Left lung (tissue), 4 donors: ENCODE measurements at regions not wholly inside any gene's neighbourhood (a gene's known extent, or its start where the extent isn't known, plus 50 kb on each side); places are given as distances from the start of the nearest gene placed in this dataset.

Experiments used
- ATAC-seq: fragments of 200-7000 bp; cut with Tn5 transposase; one replicate; pipeline ENCODE4 v1.9.1; 2020; ENCODE audit warnings: moderate library complexity
- DNase-seq, 4 donors: peaks; one replicate each; pipeline ENCODE4 v3.0.0-alpha.2; 2013 to 2020
- H3K27ac ChIP-seq, 2 donors: fragments of 200-600 bp; sonication (generic) in 1 of 2; one replicate each; pipeline versions ENCODE4 v1.5.0 to v1.8.0; 2020 to 2021
- H3K27me3 ChIP-seq, 2 donors: fragments of 200-600 bp; sonication (generic) in 1 of 2; one replicate each; pipeline versions ENCODE4 v1.5.0 to v1.8.0; 2020 to 2021
- H3K36me3 ChIP-seq, 2 donors: fragments of 200-600 bp; sonication (generic) in 1 of 2; one replicate each; pipeline versions ENCODE4 v1.5.0 to v1.8.0; 2020 to 2021
- H3K4me1 ChIP-seq, 2 donors: fragments of 200-600 bp; one replicate each; pipeline ENCODE4 v1.8.0; 2021
- H3K4me3 ChIP-seq, 2 donors: fragments of 200-600 bp; sonication (generic) in 1 of 2; one replicate each; pipeline versions ENCODE4 v1.5.0 to v1.8.0; 2020 to 2021; ENCODE audit warnings: mild to moderate bottlenecking in 1 of 2
- H3K9me3 ChIP-seq, 2 donors: fragments of 200-600 bp; sonication (generic) in 1 of 2; one replicate each; pipeline versions ENCODE4 v1.5.0 to v1.8.0; 2020 to 2021
- intact Hi-C, 2 donors: fragments of 100-400 bp; cut with DNase I; formaldehyde crosslinking; loops; one replicate each; pipeline versions ENCODE4 v1.11.2 to v1.14.2; 2022
- TF ChIP-seq, protein P1 (sequence below), 2 donors: fragments of 200-600 bp; sonication (generic) in 1 of 2; IDR thresholded peaks; one replicate each; pipeline versions ENCODE4 v1.5.0 to v1.8.0; 2021; ENCODE audit warnings: antibody characterized with exemption in 2 of 2
- donor health status: DM: no; HTN: yes; CAD: no.
- donor health status: DM: no; HTN: no; CAD: no.

DNA sequence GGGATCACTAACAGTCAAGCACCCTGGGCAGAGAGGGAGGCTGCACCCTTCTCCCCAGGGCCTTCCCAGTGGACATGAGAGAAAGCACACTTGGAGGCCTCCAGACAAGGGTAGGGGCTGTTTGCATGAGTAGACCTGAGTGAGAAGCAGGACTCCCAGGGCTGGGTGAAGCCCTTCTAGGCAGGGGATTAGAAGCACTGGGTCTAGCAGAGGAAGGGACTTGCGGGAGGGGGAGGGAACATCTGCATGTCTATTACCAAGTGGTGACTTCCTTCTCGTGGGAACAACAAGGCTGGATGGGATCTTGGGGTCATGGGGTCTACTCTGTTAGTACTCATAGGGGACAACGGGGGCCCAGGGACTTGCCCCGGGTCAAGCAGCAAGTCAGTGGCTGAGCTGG lies 67.8 kb downstream of the EMX2 start:
- TF ChIP-seq, protein P1, sequence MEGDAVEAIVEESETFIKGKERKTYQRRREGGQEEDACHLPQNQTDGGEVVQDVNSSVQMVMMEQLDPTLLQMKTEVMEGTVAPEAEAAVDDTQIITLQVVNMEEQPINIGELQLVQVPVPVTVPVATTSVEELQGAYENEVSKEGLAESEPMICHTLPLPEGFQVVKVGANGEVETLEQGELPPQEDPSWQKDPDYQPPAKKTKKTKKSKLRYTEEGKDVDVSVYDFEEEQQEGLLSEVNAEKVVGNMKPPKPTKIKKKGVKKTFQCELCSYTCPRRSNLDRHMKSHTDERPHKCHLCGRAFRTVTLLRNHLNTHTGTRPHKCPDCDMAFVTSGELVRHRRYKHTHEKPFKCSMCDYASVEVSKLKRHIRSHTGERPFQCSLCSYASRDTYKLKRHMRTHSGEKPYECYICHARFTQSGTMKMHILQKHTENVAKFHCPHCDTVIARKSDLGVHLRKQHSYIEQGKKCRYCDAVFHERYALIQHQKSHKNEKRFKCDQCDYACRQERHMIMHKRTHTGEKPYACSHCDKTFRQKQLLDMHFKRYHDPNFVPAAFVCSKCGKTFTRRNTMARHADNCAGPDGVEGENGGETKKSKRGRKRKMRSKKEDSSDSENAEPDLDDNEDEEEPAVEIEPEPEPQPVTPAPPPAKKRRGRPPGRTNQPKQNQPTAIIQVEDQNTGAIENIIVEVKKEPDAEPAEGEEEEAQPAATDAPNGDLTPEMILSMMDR (IDR thresholded peaks at IDR 0.05): no peak
- no peak overlapping the region for H3K4me3 ChIP-seq
- ATAC-seq: no peak
- H3K27me3 ChIP-seq: peaks cover 0 to 79% of the 10 kb centered on the region in 2 donors
- no peaks in the 10 kb centered on the region for H3K9me3 ChIP-seq
- no peak for DNase-seq
- intact Hi-C loops: no loop called here
- H3K27ac ChIP-seq: no peak overlapping the region
- H3K4me1 ChIP-seq: peaks cover 0 to 2% of the 10 kb centered on the region in 2 donors
- no peaks in the 10 kb centered on the region for H3K36me3 ChIP-seq

DNA sequence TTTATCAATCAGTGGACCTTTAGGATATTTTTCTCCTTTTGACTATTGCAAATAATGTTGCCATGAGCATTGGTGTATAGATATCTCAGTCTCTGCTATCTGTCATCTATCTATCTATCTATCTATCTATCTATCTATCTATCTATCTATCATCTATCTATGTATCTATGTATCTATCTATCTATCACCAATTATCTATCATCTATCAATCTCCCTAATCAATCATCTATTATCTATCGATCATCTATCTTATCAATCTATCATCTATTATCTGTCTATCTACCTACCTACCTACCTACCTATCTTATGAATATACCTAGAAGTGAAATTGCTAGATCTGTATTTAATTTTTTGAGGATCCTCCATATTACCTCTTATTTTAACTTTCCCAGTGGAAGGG lies 69.6 kb downstream of the EMX2 start:
- Histone ChIP-seq H3K27me3 (peaks cover 0 to 77% of the 10 kb centered on the region in 2 donors), H3K9me3 (no peaks in the 10 kb centered on the region), H3K4me1 (peaks cover 0 to 2% of the 10 kb centered on the region in 2 donors)

DNA sequence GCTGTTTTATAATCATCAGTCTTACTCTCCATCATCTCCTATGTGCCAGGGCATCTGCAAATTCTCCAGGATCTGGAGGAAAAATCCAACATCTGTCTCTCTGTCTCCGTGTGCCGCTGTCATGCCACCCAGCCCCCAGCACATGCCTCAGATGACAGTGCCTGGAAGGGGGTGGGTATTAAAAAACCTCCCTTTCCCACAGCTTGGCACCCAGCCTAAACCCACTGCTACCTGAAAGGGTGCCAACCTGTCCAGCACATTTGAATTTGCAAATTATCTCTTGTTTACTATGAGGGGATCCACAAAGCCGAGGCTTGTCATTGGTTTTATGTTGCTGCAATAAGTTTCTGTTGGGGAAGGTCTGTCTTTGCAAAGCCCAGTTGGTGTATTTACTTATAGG lies 73.1 kb downstream of the EMX2 start:
- no peak overlapping the region for H3K4me3 ChIP-seq

More for the DNA sequence above, 69.6 kb downstream of the EMX2 start:
- H3K4me3 ChIP-seq: no peak overlapping the region
- H3K36me3 ChIP-seq: no peaks in the 10 kb centered on the region
- no peak overlapping the region for H3K27ac ChIP-seq
- TF ChIP-seq, protein P1 (IDR thresholded peaks at IDR 0.05): no peak
- intact Hi-C loops: no loop called here
- DNase-seq: no peak
- no peak for ATAC-seq

DNA sequence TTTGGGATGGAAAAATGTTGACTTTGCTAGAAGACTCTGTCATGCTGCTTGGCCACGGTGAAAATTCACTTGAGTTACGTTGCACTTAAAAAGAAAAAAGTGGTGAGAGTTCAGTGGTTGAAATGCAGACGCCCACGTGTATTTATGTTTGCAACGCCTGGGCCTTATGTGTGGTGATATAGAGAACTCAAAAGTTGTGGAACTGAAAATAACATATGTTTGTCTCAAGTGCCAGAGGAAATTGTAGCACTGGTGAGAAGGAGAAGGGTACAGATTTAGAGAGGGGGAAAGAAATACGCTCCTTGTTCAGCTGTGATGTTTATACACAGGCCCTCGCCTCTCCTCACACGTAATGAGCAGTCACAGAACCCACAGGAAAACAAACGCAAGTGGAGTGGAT lies 73.6 kb downstream of the EMX2 start:
- Histone ChIP-seq H3K27me3 (peaks cover 0 to 60% of the 10 kb centered on the region in 2 donors), H3K4me1 (no peaks in the 10 kb centered on the region)
- no peak for ATAC-seq

More for the DNA sequence above, 73.1 kb downstream of the EMX2 start:
- Histone ChIP-seq H3K9me3 (no peaks in the 10 kb centered on the region), H3K27me3 (peaks cover 0 to 60% of the 10 kb centered on the region in 2 donors), H3K27ac (no peak overlapping the region), H3K4me1 (no peaks in the 10 kb centered on the region), H3K36me3 (no peaks in the 10 kb centered on the region)
- intact Hi-C loops: no loop called here
- DNase-seq (no peak), ATAC-seq (no peak)
- TF ChIP-seq, protein P1 (IDR thresholded peaks at IDR 0.05): no peak

DNA sequence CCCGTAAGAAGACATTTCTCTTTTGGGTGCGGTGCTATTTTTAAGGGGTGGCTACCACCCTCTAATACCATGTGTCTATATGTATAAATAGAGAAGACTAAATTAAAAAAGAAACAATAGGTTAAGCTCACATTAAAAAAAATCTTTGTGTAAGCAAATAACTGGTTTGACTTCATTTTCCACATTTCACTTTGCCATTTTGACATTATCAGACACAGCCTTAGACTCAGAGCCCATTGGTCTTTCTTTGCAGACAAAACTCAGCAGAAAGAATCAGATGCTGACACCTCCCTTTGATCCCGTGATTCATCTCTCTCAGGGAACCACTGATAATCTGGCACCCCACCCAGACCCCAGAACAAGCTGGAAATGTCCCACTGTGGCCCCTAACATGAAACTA lies 74.5 kb downstream of the EMX2 start:
- Histone ChIP-seq H3K27ac (no peak overlapping the region), H3K36me3 (no peaks in the 10 kb centered on the region), H3K27me3 (peaks cover 0 to 65% of the 10 kb centered on the region in 2 donors), H3K4me3 (no peak overlapping the region), H3K4me1 (no peaks in the 10 kb centered on the region), H3K9me3 (no peaks in the 10 kb centered on the region)
- DNase-seq: no peak
- TF ChIP-seq, protein P1 (IDR thresholded peaks at IDR 0.05): no peak
- intact Hi-C loops: no loop called here
- ATAC-seq: no peak

More for the DNA sequence above, 73.6 kb downstream of the EMX2 start:
- no peaks in the 10 kb centered on the region for H3K36me3 ChIP-seq
- TF ChIP-seq, protein P1 (IDR thresholded peaks at IDR 0.05): no peak
- no peak overlapping the region for H3K4me3 ChIP-seq
- no peak for DNase-seq
- intact Hi-C loops: no loop called here
- no peak overlapping the region for H3K27ac ChIP-seq
- no peaks in the 10 kb centered on the region for H3K9me3 ChIP-seq
